Esophagus squamous epithelium (tissue), 5 donors: ENCODE measurements at regions not wholly inside any gene's neighbourhood (a gene's known extent, or its start where the extent isn't known, plus 50 kb on each side); places are given as distances from the start of the nearest gene placed in this dataset.

ENCODE experiments used
- DNase-seq: peaks from one replicate; lab custom pipeline; 2025; lab: John Stamatoyannopoulos, UW
- H3K27ac ChIP-seq, 4 donors: fragments of 200-600 bp; sonication (generic); one replicate each; pipeline ENCODE4 v1.5.1; 2016 to 2019; ENCODE audit warnings: mild to moderate bottlenecking in 1 of 4
- H3K27me3 ChIP-seq, 4 donors: fragments of 200-600 bp; sonication (generic); 1 replicate in 3 of 4; 2 replicates in 1 of 4; pipeline versions ENCODE4 v1.5.1 to v1.6.0; 2017 to 2021; ENCODE audit warnings: antibody characterized with exemption in 1 of 4
- H3K36me3 ChIP-seq, 3 donors: fragments of 200-600 bp; sonication (generic); one replicate each; pipeline ENCODE4 v1.5.1; 2016 to 2019
- H3K4me1 ChIP-seq, 3 donors: fragments of 200-600 bp; sonication (generic); one replicate each; pipeline ENCODE4 v1.5.1; 2017 to 2019
- H3K4me3 ChIP-seq, 4 donors: fragments of 200-600 bp; sonication (generic); 1 replicate in 3 of 4; 2 replicates in 1 of 4; pipeline ENCODE4 v1.5.1; 2016 to 2019; ENCODE audit warnings: mild to moderate bottlenecking in 2 of 4, moderate library complexity in 1 of 4
- H3K9me3 ChIP-seq, 3 donors: fragments of 200-600 bp; sonication (generic); one replicate each; pipeline ENCODE4 v1.5.1; 2016 to 2019
- CTCF ChIP-seq, 6 experiments: fragments of 450-650 bp in 4 of 6; fragments of 200-600 bp in 2 of 6; sonication (generic) in 2 of 6; IDR thresholded peaks; one replicate each; pipeline ENCODE4 v1.5.1; 2016 to 2019; ENCODE audit warnings: antibody characterized with exemption in 6 of 6, mild to moderate bottlenecking in 4 of 6, moderate library complexity in 4 of 6
- POLR2A ChIP-seq, 4 donors: fragments of 450-650 bp; IDR thresholded peaks; one replicate each; pipeline ENCODE4 v1.6.1; 2017; ENCODE audit warnings: antibody characterized with exemption in 4 of 4, mild to moderate bottlenecking in 4 of 4, moderate library complexity in 3 of 4
- WGBS, 2 donors: methylation state at CpG; one replicate each; pipeline ENCODE4 v1.1.5; 2018; 5-methylcytosine and 5-hydroxymethylcytosine counted together
- intact Hi-C: fragments of 100-400 bp; cut with DNase I; formaldehyde crosslinking; loops from one replicate; pipeline ENCODE4 v1.15.0; 2022
- donor health status: DM: yes; HTN: yes; CAD: no.

GRCh38 chr6:120648713-120649112, 685.6 kb downstream of the TBC1D32 start:
- no peak for DNase-seq
- Histone ChIP-seq H3K9me3 (no peaks in the 10 kb centered on the region), H3K27me3 (no peaks in the 10 kb centered on the region), H3K27ac (no peak overlapping the region), H3K36me3 (no peaks in the 10 kb centered on the region), H3K4me3 (no peak overlapping the region), H3K4me1 (no peaks in the 10 kb centered on the region)
- intact Hi-C loops, result no loop called here
- WGBS, 2 donors, result 7 to 42% methylated on average over 2 of the region's 2 CpGs
- no peak for TF ChIP-seq POLR2A (IDR thresholded peaks at IDR 0.05)
- TF ChIP-seq CTCF (IDR thresholded peaks at IDR 0.05), result no peak

- 22 to 26% methylated on average over 1 to 2 of the region's 2 CpGs for WGBS, 2 donors
- Histone ChIP-seq H3K36me3 (no peaks in the 10 kb centered on the region), H3K9me3 (no peaks in the 10 kb centered on the region), H3K27me3 (no peaks in the 10 kb centered on the region), H3K4me3 (no peak overlapping the region), H3K4me1 (no peaks in the 10 kb centered on the region), H3K27ac (no peak overlapping the region)
- TF ChIP-seq CTCF (IDR thresholded peaks at IDR 0.05) (no peak), POLR2A (IDR thresholded peaks at IDR 0.05) (no peak)
- no peak for DNase-seq
- intact Hi-C loops, result no loop called here
Observed at GRCh38 chr6:120646101-120646500, 688.2 kb downstream of the TBC1D32 start.

- WGBS, 2 donors, result 17 to 42% methylated on average over 1 of the region's 1 CpG
- intact Hi-C loops, result no loop called here
- H3K27me3 ChIP-seq, result no peaks in the 10 kb centered on the region
Observed at GRCh38 chr6:120632975-120633374, 701.3 kb downstream of the TBC1D32 start.

GRCh38 chr6:120627612-120628011, 706.7 kb downstream of the TBC1D32 start:
- no peaks in the 10 kb centered on the region for H3K36me3 ChIP-seq

More at GRCh38 chr6:120632975-120633374, 701.3 kb downstream of the TBC1D32 start:
- Histone ChIP-seq H3K36me3 (no peaks in the 10 kb centered on the region), H3K27ac (no peak overlapping the region), H3K4me3 (no peak overlapping the region), H3K9me3 (no peaks in the 10 kb centered on the region), H3K4me1 (no peaks in the 10 kb centered on the region)
- no peak for TF ChIP-seq POLR2A (IDR thresholded peaks at IDR 0.05)
- no peak for TF ChIP-seq CTCF (IDR thresholded peaks at IDR 0.05)
- DNase-seq, result no peak

GRCh38 chr6:120622127-120622631, 712.1 kb downstream of the TBC1D32 start:
- intact Hi-C loops, result no loop called here
- no peak for DNase-seq
- no peaks in the 10 kb centered on the region for H3K27me3 ChIP-seq
- H3K36me3 ChIP-seq, result no peaks in the 10 kb centered on the region
- no peaks in the 10 kb centered on the region for H3K4me1 ChIP-seq
- no peak for TF ChIP-seq POLR2A (IDR thresholded peaks at IDR 0.05)
- TF ChIP-seq CTCF (IDR thresholded peaks at IDR 0.05), result no peak
- 26 to 29% methylated on average over 1 of the region's 1 CpG for WGBS, 2 donors
- no peak overlapping the region for H3K27ac ChIP-seq
- no peaks in the 10 kb centered on the region for H3K9me3 ChIP-seq
- no peak overlapping the region for H3K4me3 ChIP-seq

More at GRCh38 chr6:120627612-120628011, 706.7 kb downstream of the TBC1D32 start:
- Histone ChIP-seq H3K27me3 (no peaks in the 10 kb centered on the region), H3K9me3 (no peaks in the 10 kb centered on the region), H3K4me3 (no peak overlapping the region), H3K4me1 (no peaks in the 10 kb centered on the region), H3K27ac (no peak overlapping the region)
- no peak for DNase-seq
- intact Hi-C loops, result no loop called here
- 83 to 96% methylated on average over 3 of the region's 3 CpGs for WGBS, 2 donors
- TF ChIP-seq CTCF (IDR thresholded peaks at IDR 0.05) (no peak), POLR2A (IDR thresholded peaks at IDR 0.05) (no peak)
